VCaP (cell line): ENCODE measurements at regions not wholly inside any gene's neighbourhood (a gene's known extent, or its start where the extent isn't known, plus 50 kb on each side); places are given as distances from the start of the nearest gene placed in this dataset.

Experiments used
- H3K27ac ChIP-seq: fragments of 450-650 bp; 2 replicates; pipeline ENCODE4 v1.5.1; 2017
- TF ChIP-seq, protein P1 (sequence below): fragments of 450-650 bp; conservative IDR thresholded peaks from 2 replicates; pipeline ENCODE4 v1.5.1; 2017; ENCODE audit warnings: mild to moderate bottlenecking, moderate library complexity

DNA sequence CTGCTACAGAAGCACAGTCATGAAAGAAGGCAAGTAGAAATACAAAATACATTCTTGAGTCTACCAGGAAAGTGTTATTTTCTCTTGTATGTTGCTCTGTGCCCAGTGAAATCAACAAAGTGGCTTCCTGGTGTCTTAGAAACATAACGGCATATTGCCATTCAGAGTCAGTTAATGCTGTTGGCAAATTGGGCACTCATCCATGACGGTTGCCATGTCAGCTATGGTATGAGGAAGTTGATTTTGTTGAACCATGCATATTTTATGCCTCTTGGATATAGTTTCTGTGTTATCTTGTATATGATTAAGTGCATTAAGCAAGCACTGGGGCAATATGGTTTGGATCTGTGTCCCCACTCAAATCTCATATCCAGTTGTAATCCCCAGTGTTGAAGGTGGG lies 153.1 kb upstream of the CXADR start:
- no peak overlapping the region for H3K27ac ChIP-seq
- TF ChIP-seq, protein P1, sequence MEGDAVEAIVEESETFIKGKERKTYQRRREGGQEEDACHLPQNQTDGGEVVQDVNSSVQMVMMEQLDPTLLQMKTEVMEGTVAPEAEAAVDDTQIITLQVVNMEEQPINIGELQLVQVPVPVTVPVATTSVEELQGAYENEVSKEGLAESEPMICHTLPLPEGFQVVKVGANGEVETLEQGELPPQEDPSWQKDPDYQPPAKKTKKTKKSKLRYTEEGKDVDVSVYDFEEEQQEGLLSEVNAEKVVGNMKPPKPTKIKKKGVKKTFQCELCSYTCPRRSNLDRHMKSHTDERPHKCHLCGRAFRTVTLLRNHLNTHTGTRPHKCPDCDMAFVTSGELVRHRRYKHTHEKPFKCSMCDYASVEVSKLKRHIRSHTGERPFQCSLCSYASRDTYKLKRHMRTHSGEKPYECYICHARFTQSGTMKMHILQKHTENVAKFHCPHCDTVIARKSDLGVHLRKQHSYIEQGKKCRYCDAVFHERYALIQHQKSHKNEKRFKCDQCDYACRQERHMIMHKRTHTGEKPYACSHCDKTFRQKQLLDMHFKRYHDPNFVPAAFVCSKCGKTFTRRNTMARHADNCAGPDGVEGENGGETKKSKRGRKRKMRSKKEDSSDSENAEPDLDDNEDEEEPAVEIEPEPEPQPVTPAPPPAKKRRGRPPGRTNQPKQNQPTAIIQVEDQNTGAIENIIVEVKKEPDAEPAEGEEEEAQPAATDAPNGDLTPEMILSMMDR: no peak

DNA sequence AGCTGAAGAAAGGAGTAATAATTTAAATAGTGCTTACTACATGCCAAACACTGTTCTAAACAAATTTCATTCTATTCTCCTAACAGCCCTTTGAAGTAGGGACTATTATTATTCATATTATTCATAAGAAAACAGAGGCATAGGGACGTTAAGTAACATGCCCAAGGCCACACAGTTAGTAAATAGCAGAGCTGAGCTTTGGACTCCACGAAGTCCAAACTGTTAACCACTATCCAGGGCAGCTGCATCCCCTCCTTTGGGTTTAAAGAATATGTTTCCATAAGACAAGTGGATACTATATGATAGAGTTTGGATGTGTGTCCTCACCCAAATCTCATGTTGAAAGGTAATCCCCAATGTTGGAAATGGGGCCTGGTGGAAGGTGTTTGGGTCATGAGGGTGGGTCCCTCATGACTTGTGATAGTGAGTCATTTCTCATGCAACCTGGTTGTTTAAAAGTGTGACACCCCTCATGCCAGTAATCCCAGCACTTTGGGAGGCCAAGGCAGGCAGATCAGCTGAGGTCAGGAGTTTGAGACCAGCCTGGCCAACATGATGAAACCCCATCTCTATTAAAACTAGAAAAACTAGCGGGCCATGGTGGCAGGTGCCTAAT lies 144.0 kb upstream of the CXADR start:
- TF ChIP-seq, protein P1: no peak
- no peak overlapping the region for H3K27ac ChIP-seq

DNA sequence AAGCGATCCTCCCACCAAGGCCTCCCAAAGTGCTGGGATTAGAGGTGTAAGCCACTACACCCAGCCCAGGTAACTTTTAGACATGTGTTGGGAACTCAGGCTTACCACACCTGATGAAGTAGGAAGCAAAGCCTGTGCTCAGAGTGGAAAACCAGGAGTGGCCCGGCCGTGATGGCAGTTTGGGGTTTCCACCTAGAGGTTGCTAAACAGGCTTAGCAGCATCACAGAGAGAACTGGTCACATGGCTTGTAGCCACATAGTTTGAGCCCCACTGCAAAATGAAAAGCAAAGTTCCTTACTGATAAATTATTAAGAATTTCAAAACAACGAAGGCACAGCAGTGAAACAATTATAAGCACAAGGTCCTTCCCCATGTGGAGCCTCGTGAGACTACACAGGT lies 142.6 kb upstream of the CXADR start:
- peak overlapping the region; percentile 66 for H3K27ac ChIP-seq
- TF ChIP-seq, protein P1: no peak

DNA sequence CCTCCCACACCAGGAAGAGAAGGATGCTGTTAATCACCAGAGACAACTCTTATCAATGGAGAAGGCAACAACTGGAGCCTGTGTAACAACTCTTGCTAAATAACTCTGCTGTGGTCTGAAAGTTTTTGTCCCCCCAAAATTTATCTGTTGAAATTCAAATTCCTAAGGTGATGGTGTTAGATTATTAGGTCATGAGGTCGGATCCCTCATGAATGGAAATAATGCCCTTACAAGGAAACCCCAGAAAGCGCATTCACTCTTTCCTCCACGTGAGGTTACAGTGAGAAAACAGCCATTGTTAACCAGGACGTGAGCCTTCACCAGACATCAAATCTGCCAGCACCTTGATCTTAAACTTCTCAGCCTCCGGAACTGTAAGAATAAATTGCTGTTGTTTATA lies 141.9 kb upstream of the CXADR start:
- peak overlapping the region; percentile 66 for H3K27ac ChIP-seq
- TF ChIP-seq, protein P1: no peak

DNA sequence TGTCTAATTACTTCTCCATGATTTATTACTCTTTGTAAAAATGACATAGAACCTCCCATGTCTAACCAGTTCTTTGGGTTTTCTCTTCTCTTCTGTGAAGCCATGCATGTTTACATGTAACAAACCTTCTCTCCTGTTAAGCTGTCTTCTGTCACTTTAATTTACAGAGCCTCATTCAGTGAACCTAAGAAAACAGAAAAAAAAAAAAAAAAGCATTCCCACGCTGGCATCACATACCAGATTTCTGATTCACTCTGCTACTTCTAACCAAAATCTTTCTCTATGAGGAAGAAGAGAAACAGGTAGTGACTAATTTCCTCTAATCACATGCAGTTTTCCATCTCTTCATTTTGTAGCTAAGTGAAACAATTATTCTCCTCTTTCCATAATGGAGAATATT lies 141.4 kb upstream of the CXADR start:
- peak overlapping the region; percentile 66 for H3K27ac ChIP-seq
- TF ChIP-seq, protein P1: no peak

DNA sequence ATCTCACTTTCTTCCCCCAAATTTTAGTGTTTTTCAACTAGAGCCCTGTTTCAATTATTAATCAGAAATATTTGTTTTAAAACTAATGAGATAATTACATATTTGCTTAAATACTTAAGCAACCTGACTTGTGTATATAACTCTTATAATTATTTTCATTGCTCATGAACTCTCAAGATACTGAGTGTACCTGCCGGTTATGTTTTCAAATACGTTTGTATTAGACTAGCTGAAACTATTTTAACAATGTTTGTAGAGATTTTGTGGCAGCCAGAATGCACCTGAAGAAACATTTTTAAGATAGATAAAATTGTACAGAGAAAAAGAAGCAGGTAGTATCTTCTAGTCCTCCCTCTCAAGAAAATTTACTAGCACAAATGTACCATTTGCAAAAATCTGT lies 140.6 kb upstream of the CXADR start:
- TF ChIP-seq, protein P1: no peak
- peak overlapping the region; percentile 66 for H3K27ac ChIP-seq

DNA sequence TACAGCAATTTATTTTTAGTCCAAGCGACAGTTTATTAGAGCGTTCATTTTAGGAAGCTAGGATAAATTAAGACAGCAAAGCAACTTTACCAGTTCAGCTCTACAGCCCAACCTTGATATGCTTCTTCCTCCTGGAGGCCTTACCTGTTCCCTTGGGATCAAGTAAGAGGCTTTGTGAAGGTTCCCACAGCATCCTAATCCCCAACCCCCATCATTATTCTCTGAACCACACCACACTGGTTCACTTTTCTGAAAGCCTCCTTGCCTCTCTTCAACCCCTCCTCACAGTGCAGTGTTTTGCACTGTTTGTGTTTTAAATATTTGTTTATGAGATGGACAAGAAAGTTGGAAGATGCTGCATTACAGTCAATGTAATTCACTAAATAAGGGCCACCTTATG lies 126.3 kb upstream of the CXADR start:
- no peak overlapping the region for H3K27ac ChIP-seq
- TF ChIP-seq, protein P1: no peak
